PFSK-1 (cell line): ENCODE measurements at regions not wholly inside any gene's neighbourhood (a gene's known extent, or its start where the extent isn't known, plus 50 kb on each side); places are given as distances from the start of the nearest gene placed in this dataset.

Experiments used
- FOXP2 ChIP-seq: optimal IDR thresholded peaks from 2 replicates; pipeline ENCODE3; 2011; ENCODE audit warnings: borderline replicate concordance, control low read depth, inconsistent platforms; ENCODE audit not compliant: insufficient read depth; ENCODE audit errors: extremely low read length, extremely low read depth
- POLR2AphosphoS5 ChIP-seq: IDR thresholded peaks from 2 replicates; pipeline ENCODE4 v1.6.1; 2012; ENCODE audit warnings: low read depth, mild to moderate bottlenecking, control low read depth, low read length, moderate library complexity
- REST ChIP-seq, 2 experiments: IDR thresholded peaks; 2 replicates each; pipeline versions ENCODE4 v1.6.1 to v1.8.0; 2011 to 2012; ENCODE audit warnings: low read depth in 2 of 2, low read length in 2 of 2, control low read depth in 1 of 2, inconsistent platforms in 1 of 2, mild to moderate bottlenecking in 1 of 2, moderate library complexity in 1 of 2; ENCODE audit not compliant: insufficient read depth in 1 of 2
- SIN3A ChIP-seq: IDR thresholded peaks from 2 replicates; pipeline ENCODE4 v1.6.1; 2012; ENCODE audit warnings: mild to moderate bottlenecking, low read length, moderate library complexity, borderline replicate concordance; ENCODE audit not compliant: insufficient read depth
- TAF1 ChIP-seq: IDR thresholded peaks from 2 replicates; pipeline ENCODE4 v1.6.1; 2012; ENCODE audit warnings: low read length, control low read depth, borderline replicate concordance; ENCODE audit not compliant: insufficient read depth

- TF ChIP-seq TAF1 (no peak), SIN3A (no peak), FOXP2 (no peak), POLR2AphosphoS5 (no peak), REST (IDR thresholded peaks at IDR 0.05; ENCODE audit: insufficient read depth in 1 of 2, low read depth in 2 of 2, low read length in 2 of 2) (no peak)
These were observed 513.1 kb upstream of the CNKSR2 start for GRCh38 chrX:20861113-20861512.

GRCh38 chrX:20857746-20858145 is 516.5 kb upstream of the CNKSR2 start:
- no peak for TF ChIP-seq SIN3A
- no peak for TF ChIP-seq POLR2AphosphoS5
- TF ChIP-seq REST (IDR thresholded peaks at IDR 0.05; ENCODE audit: insufficient read depth in 1 of 2, low read depth in 2 of 2, low read length in 2 of 2): no peak
- TF ChIP-seq FOXP2: no peak
- no peak for TF ChIP-seq TAF1

DNA sequence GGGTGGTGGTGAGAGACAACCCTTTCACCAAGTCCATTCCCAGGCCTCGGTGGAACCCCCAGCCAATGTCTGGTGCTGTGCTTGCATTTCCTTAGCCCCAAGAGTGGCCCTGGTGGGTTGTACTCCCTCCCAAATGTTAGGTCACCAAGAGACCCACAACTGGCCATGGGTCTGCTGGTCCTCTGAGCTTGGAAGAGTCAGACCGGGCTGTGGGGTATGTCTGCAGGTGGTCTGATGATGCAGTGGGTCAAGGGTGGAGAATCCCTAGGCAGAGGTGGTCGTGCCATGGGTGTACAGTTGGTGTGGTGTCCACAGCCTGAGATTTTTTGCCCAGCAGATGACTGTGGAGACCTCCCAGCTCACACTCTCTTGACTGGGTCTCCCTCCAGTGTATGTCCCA is 535.7 kb upstream of the CNKSR2 start:
- TF ChIP-seq REST (IDR thresholded peaks at IDR 0.05; ENCODE audit: insufficient read depth in 1 of 2, low read depth in 2 of 2, low read length in 2 of 2) (no peak), POLR2AphosphoS5 (no peak), SIN3A (no peak), TAF1 (no peak), FOXP2 (no peak)

GRCh38 chrX:20829665-20830491 is 544.3 kb upstream of the CNKSR2 start:
- TF ChIP-seq SIN3A: no peak
- no peak for TF ChIP-seq FOXP2
- TF ChIP-seq REST (IDR thresholded peaks at IDR 0.05; ENCODE audit: insufficient read depth in 1 of 2, low read depth in 2 of 2, low read length in 2 of 2): no peak
- TF ChIP-seq TAF1: no peak
- no peak for TF ChIP-seq POLR2AphosphoS5
